ENCODE measurements at regions not wholly inside any gene's neighbourhood (a gene's known extent, or its start where the extent isn't known, plus 50 kb on each side); places are given as distances from the start of the nearest gene placed in this dataset.

- Histone ChIP-seq H4K20me1 (ENCODE audit: insufficient read depth, low read length) (no peaks in the 10 kb centered on the region), H3K4me1 (ENCODE audit: insufficient read depth, low read length) (no peaks in the 10 kb centered on the region), H2AFZ (ENCODE audit: low read depth, low read length) (no peak overlapping the region), H3K27ac (ENCODE audit: low read length) (no peak overlapping the region), H3K4me2 (ENCODE audit: insufficient read depth, low read length) (no peak overlapping the region), H3K4me3 (ENCODE audit: low read depth in 1 of 2, low read length in 2 of 2) (no peak overlapping the region), H3K9me3 (ENCODE audit: insufficient read depth, low read length, severe bottlenecking) (no peaks in the 10 kb centered on the region), H3K79me2 (ENCODE audit: insufficient read depth, low read length) (no peaks in the 10 kb centered on the region), H3K9ac (ENCODE audit: low read depth, low read length) (no peak overlapping the region), H3K36me3 (ENCODE audit: insufficient read depth, low read length) (no peaks in the 10 kb centered on the region), H3K27me3 (ENCODE audit: insufficient read depth, low read length, poor library complexity) (no peaks in the 10 kb centered on the region)
- DNase-seq (no peak), ATAC-seq (ENCODE audit: insufficient read depth, low read depth) (no peak)
- TF ChIP-seq CTCF (IDR thresholded peaks at IDR 0.05; ENCODE audit: borderline replicate concordance, extremely low read depth, low read length, poor library complexity, severe bottlenecking) (no peak), EZH2 (IDR thresholded peaks at IDR 0.05; ENCODE audit: borderline replicate concordance, low read depth, low read length, severe bottlenecking) (no peak)
Observed at GRCh38 chr4:11120435-11120834, 308.3 kb downstream of the HS3ST1 start.

- no peaks in the 10 kb centered on the region for H3K27me3 ChIP-seq (ENCODE audit: insufficient read depth, low read length, poor library complexity)
- no peak for ATAC-seq (ENCODE audit: insufficient read depth, low read depth)
- TF ChIP-seq EZH2 (IDR thresholded peaks at IDR 0.05; ENCODE audit: borderline replicate concordance, low read depth, low read length, severe bottlenecking) (no peak), CTCF (IDR thresholded peaks at IDR 0.05; ENCODE audit: borderline replicate concordance, extremely low read depth, low read length, poor library complexity, severe bottlenecking) (no peak)
- H3K4me3 ChIP-seq (ENCODE audit: low read depth in 1 of 2, low read length in 2 of 2), result no peak overlapping the region
- H3K9ac ChIP-seq (ENCODE audit: low read depth, low read length), result no peak overlapping the region
- H2AFZ ChIP-seq (ENCODE audit: low read depth, low read length), result no peak overlapping the region
- H3K9me3 ChIP-seq (ENCODE audit: insufficient read depth, low read length, severe bottlenecking), result no peaks in the 10 kb centered on the region
- no peak for DNase-seq
- H3K27ac ChIP-seq (ENCODE audit: low read length), result no peak overlapping the region
- no peaks in the 10 kb centered on the region for H4K20me1 ChIP-seq (ENCODE audit: insufficient read depth, low read length)
- no peaks in the 10 kb centered on the region for H3K79me2 ChIP-seq (ENCODE audit: insufficient read depth, low read length)
- H3K4me2 ChIP-seq (ENCODE audit: insufficient read depth, low read length), result no peak overlapping the region
- no peaks in the 10 kb centered on the region for H3K4me1 ChIP-seq (ENCODE audit: insufficient read depth, low read length)
- no peaks in the 10 kb centered on the region for H3K36me3 ChIP-seq (ENCODE audit: insufficient read depth, low read length)
Observed at GRCh38 chr4:11119474-11119873, 309.2 kb downstream of the HS3ST1 start.

- Histone ChIP-seq H3K4me2 (ENCODE audit: insufficient read depth, low read length) (no peak overlapping the region), H3K9ac (ENCODE audit: low read depth, low read length) (no peak overlapping the region), H2AFZ (ENCODE audit: low read depth, low read length) (no peak overlapping the region), H3K27me3 (ENCODE audit: insufficient read depth, low read length, poor library complexity) (no peaks in the 10 kb centered on the region), H3K36me3 (ENCODE audit: insufficient read depth, low read length) (no peaks in the 10 kb centered on the region), H3K9me3 (ENCODE audit: insufficient read depth, low read length, severe bottlenecking) (no peaks in the 10 kb centered on the region), H3K4me3 (ENCODE audit: low read depth in 1 of 2, low read length in 2 of 2) (no peak overlapping the region), H3K27ac (ENCODE audit: low read length) (no peak overlapping the region), H4K20me1 (ENCODE audit: insufficient read depth, low read length) (no peaks in the 10 kb centered on the region), H3K4me1 (ENCODE audit: insufficient read depth, low read length) (no peaks in the 10 kb centered on the region), H3K79me2 (ENCODE audit: insufficient read depth, low read length) (no peaks in the 10 kb centered on the region)
- no peak for DNase-seq
- ATAC-seq (ENCODE audit: insufficient read depth, low read depth), result no peak
- TF ChIP-seq CTCF (IDR thresholded peaks at IDR 0.05; ENCODE audit: borderline replicate concordance, extremely low read depth, low read length, poor library complexity, severe bottlenecking), result no peak
- TF ChIP-seq EZH2 (IDR thresholded peaks at IDR 0.05; ENCODE audit: borderline replicate concordance, low read depth, low read length, severe bottlenecking), result no peak
Observed at GRCh38 chr4:11118513-11118912, 310.2 kb downstream of the HS3ST1 start.

- Histone ChIP-seq H4K20me1 (ENCODE audit: insufficient read depth, low read length) (no peaks in the 10 kb centered on the region), H3K9me3 (ENCODE audit: insufficient read depth, low read length, severe bottlenecking) (no peaks in the 10 kb centered on the region), H3K4me1 (ENCODE audit: insufficient read depth, low read length) (no peaks in the 10 kb centered on the region), H3K36me3 (ENCODE audit: insufficient read depth, low read length) (no peaks in the 10 kb centered on the region), H3K27me3 (ENCODE audit: insufficient read depth, low read length, poor library complexity) (no peaks in the 10 kb centered on the region), H3K79me2 (ENCODE audit: insufficient read depth, low read length) (no peaks in the 10 kb centered on the region), H3K4me3 (ENCODE audit: low read depth in 1 of 2, low read length in 2 of 2) (no peak overlapping the region), H3K27ac (ENCODE audit: low read length) (no peak overlapping the region), H2AFZ (ENCODE audit: low read depth, low read length) (no peak overlapping the region), H3K4me2 (ENCODE audit: insufficient read depth, low read length) (no peak overlapping the region), H3K9ac (ENCODE audit: low read depth, low read length) (no peak overlapping the region)
- no peak for ATAC-seq (ENCODE audit: insufficient read depth, low read depth)
- no peak for DNase-seq
- TF ChIP-seq CTCF (IDR thresholded peaks at IDR 0.05; ENCODE audit: borderline replicate concordance, extremely low read depth, low read length, poor library complexity, severe bottlenecking) (no peak), EZH2 (IDR thresholded peaks at IDR 0.05; ENCODE audit: borderline replicate concordance, low read depth, low read length, severe bottlenecking) (no peak)
Observed at GRCh38 chr4:11116940-11117339, 311.8 kb downstream of the HS3ST1 start.

All from DND-41 (cell line).